PFSK-1 (cell line): ENCODE measurements at regions not wholly inside any gene's neighbourhood (a gene's known extent, or its start where the extent isn't known, plus 50 kb on each side); places are given as distances from the start of the nearest gene placed in this dataset.

ENCODE experiments used
- FOXP2 ChIP-seq: optimal IDR thresholded peaks from 2 replicates; pipeline ENCODE3; 2011; ENCODE audit warnings: borderline replicate concordance, control low read depth, inconsistent platforms; ENCODE audit not compliant: insufficient read depth; ENCODE audit errors: extremely low read length, extremely low read depth
- POLR2AphosphoS5 ChIP-seq: IDR thresholded peaks from 2 replicates; pipeline ENCODE4 v1.6.1; 2012; ENCODE audit warnings: low read depth, mild to moderate bottlenecking, control low read depth, low read length, moderate library complexity
- SIN3A ChIP-seq: IDR thresholded peaks from 2 replicates; pipeline ENCODE4 v1.6.1; 2012; ENCODE audit warnings: mild to moderate bottlenecking, low read length, moderate library complexity, borderline replicate concordance; ENCODE audit not compliant: insufficient read depth
- TAF1 ChIP-seq: IDR thresholded peaks from 2 replicates; pipeline ENCODE4 v1.6.1; 2012; ENCODE audit warnings: low read length, control low read depth, borderline replicate concordance; ENCODE audit not compliant: insufficient read depth
- TF ChIP-seq, protein P1 (sequence below), 2 experiments: IDR thresholded peaks; 2 replicates each; pipeline versions ENCODE4 v1.6.1 to v1.8.0; 2011 to 2012; ENCODE audit warnings: low read depth in 2 of 2, low read length in 2 of 2, control low read depth in 1 of 2, inconsistent platforms in 1 of 2, mild to moderate bottlenecking in 1 of 2, moderate library complexity in 1 of 2; ENCODE audit not compliant: insufficient read depth in 1 of 2

DNA sequence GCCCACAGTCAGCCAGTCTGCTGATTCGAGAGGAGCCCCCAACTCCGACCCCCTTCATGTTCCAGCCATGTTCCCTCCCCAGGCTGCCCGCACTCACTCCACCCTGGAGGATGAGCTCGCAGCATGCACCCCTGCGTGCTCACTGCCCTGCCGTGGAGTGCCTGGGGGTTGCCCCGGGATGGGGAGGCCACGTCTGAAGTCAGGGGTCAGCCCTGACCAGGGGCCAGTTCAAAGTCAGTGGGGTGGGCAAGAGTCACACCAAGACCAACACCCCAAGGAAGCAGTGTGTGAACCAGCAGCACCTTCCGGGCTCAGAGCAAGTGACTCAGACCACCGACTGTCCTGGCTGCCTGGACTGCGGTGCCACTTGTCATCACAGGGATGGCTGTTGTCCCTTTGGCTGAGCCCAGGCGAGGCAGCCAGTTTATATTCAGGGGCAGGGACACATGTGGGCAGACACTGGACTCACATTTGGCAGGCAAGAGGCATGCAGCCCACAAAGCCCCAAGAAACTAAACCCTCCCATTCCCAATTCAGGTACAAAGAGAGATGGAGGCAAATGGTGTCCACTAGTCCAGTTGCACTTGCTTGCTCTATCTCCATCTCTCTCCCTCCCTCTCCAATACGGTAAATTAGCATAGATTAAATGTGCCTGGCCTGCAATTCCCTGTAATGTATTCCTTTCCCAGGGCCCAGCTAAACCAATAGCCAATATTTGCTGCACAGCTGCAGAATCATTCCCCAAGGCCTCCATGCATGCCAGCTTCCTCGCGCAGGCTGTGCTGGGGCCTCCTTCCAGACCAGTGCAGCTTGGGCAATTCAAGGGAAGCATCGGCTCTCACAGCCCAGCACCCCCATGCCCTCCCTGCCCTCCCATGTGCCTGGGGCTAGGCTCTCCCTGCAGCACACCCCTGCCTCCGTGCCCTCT lies 135.7 kb upstream of the IQSEC1 start:
- TF ChIP-seq TAF1 (no peak), POLR2AphosphoS5 (no peak), FOXP2 (no peak), SIN3A (no peak)
- TF ChIP-seq, protein P1, sequence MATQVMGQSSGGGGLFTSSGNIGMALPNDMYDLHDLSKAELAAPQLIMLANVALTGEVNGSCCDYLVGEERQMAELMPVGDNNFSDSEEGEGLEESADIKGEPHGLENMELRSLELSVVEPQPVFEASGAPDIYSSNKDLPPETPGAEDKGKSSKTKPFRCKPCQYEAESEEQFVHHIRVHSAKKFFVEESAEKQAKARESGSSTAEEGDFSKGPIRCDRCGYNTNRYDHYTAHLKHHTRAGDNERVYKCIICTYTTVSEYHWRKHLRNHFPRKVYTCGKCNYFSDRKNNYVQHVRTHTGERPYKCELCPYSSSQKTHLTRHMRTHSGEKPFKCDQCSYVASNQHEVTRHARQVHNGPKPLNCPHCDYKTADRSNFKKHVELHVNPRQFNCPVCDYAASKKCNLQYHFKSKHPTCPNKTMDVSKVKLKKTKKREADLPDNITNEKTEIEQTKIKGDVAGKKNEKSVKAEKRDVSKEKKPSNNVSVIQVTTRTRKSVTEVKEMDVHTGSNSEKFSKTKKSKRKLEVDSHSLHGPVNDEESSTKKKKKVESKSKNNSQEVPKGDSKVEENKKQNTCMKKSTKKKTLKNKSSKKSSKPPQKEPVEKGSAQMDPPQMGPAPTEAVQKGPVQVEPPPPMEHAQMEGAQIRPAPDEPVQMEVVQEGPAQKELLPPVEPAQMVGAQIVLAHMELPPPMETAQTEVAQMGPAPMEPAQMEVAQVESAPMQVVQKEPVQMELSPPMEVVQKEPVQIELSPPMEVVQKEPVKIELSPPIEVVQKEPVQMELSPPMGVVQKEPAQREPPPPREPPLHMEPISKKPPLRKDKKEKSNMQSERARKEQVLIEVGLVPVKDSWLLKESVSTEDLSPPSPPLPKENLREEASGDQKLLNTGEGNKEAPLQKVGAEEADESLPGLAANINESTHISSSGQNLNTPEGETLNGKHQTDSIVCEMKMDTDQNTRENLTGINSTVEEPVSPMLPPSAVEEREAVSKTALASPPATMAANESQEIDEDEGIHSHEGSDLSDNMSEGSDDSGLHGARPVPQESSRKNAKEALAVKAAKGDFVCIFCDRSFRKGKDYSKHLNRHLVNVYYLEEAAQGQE (IDR thresholded peaks at IDR 0.05; ENCODE audit: insufficient read depth in 1 of 2, low read depth in 2 of 2, low read length in 2 of 2): no peak

DNA sequence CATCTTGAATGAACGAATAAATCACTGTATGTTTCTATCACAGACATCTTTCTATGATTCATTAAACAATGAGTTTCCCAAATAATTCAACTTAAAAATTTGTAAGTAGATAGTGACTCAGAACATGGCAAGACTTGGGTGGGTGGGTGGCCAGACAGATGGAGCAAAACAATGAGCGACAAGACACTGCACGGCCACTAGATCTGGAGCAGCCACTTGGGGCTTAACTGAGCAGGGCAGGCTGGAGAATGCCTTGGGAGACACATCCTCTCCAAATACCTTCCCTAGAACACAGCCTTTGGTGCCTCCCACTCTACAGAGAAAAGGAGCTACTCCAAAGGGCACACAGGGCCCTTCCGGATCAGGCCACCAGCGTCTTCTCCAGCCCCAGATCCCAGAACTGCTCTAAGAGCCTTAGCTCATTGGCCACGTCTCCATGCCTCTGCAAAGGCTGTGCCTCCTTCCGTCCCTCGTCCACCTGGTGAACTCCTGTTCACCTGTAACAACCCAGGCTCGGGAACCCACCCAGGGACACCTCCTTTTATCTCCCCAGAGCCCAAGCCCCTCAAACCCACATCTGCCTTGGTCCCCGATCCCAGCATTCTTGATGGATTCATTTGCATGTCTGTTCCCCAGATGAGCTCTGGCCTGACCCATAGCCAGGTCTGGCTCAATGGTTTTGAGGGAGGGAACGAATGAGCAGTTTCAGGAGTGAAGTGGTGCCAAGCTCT lies 134.9 kb upstream of the IQSEC1 start:
- TF ChIP-seq TAF1 (no peak), FOXP2 (no peak), POLR2AphosphoS5 (no peak), SIN3A (no peak)
- TF ChIP-seq, protein P1 (IDR thresholded peaks at IDR 0.05; ENCODE audit: insufficient read depth in 1 of 2, low read depth in 2 of 2, low read length in 2 of 2): no peak

DNA sequence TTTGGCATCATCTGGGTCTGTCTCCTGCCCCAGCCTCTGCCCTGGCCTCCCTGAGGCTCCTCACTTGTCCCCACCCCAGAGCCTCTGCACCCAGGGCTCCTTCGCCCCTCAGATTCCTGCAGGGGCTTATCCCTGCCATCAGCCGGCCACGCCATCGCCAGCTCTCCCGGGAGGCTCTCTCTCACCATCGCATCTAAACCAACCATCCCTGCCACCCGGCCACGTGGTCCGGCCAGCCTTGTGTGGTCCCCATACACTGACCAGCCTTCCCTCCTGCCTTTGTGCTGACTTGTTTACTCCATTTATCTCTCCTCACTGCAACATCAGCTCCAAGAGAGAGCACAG lies 134.3 kb upstream of the IQSEC1 start:
- TF ChIP-seq, protein P1 (IDR thresholded peaks at IDR 0.05; ENCODE audit: insufficient read depth in 1 of 2, low read depth in 2 of 2, low read length in 2 of 2): no peak
- TF ChIP-seq TAF1: no peak
- no peak for TF ChIP-seq POLR2AphosphoS5
- TF ChIP-seq SIN3A: no peak
- TF ChIP-seq FOXP2: no peak

DNA sequence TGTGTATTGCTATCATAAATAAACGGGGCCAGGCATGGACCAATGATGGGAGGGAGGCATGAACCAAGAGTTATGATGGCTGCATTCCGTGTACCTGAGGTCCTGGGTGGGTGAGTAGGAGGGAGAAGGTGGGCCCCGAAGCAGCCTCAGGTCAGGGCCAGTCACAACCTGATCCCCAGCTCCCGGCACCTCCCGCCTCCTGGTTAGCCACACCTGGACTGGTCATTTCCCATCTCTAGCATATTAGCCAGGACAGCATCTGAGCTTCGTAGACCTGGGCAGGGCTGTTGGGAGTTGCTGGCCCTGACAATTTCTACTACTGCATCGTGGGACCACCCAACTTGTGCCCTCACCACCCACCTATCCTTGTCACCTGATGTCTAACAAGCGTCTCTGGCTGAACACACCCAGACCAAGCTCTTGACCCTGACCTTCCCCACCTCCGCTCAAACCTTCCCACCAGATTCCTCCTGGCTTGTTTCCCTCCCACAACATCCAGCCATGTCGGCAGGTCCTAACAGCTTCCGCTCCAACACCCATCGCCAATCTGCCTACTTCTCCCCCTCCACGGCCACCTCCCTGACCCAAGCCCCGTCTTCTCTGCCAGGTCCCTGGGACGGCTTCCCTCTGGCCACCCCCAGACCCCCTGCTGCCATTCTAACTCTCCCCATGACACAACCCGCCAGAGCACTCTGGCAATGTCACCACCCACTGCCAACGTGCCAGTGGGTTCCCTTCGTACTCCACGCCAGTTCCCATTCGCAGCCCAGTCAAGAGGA lies 133.8 kb upstream of the IQSEC1 start:
- no peak for TF ChIP-seq FOXP2

DNA sequence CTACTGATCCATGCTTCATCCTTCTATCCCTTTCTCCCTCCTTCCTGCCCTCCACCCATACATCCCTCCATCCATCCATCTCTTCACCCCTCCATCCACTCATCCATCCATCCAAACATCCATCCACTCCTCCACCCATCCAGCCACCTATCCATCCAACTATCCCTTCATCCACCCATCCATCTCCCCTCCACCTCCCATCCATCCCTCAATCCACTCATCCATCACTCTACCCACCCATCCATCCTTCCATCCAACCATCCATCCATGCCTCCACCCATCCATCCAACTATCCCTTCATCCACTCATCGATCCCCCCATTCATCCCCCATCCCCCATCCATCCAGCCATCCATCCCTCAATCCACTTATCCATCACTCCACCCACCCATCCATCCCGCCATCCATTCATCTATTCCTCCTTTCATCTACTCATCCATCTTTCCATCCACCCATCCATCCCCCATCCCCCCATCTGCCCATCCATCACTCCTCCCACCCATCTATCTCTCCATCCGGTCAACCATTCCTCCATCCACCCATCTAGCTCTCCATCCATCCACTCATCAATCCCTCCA lies 132.4 kb upstream of the IQSEC1 start:
- no peak for TF ChIP-seq SIN3A
- no peak for TF ChIP-seq POLR2AphosphoS5
- no peak for TF ChIP-seq TAF1
- TF ChIP-seq, protein P1 (IDR thresholded peaks at IDR 0.05; ENCODE audit: insufficient read depth in 1 of 2, low read depth in 2 of 2, low read length in 2 of 2): no peak
- no peak for TF ChIP-seq FOXP2
